ENCODE measurements at regions not wholly inside any gene's neighbourhood (a gene's known extent, or its start where the extent isn't known, plus 50 kb on each side); places are given as distances from the start of the nearest gene placed in this dataset.
A peak's percentile ranks its signal among the peaks of the same experiment; 100 is the strongest.

- TF ChIP-seq CTCF (conservative IDR thresholded peaks at IDR 0.05) = no peak
- no peak overlapping the region for H3K27ac ChIP-seq
These were observed 97.2 kb downstream of the TRIM36 start for GRCh38 chr5:115072266-115073064.

GRCh38 chr5:115070737-115071136, 99.0 kb downstream of the TRIM36 start:
- no peak for TF ChIP-seq CTCF (conservative IDR thresholded peaks at IDR 0.05)
- H3K27ac ChIP-seq = no peak overlapping the region

GRCh38 chr5:115069087-115069968, 100.4 kb downstream of the TRIM36 start:
- TF ChIP-seq CTCF (conservative IDR thresholded peaks at IDR 0.05) = peak; percentile 76
- no peak overlapping the region for H3K27ac ChIP-seq

DNA sequence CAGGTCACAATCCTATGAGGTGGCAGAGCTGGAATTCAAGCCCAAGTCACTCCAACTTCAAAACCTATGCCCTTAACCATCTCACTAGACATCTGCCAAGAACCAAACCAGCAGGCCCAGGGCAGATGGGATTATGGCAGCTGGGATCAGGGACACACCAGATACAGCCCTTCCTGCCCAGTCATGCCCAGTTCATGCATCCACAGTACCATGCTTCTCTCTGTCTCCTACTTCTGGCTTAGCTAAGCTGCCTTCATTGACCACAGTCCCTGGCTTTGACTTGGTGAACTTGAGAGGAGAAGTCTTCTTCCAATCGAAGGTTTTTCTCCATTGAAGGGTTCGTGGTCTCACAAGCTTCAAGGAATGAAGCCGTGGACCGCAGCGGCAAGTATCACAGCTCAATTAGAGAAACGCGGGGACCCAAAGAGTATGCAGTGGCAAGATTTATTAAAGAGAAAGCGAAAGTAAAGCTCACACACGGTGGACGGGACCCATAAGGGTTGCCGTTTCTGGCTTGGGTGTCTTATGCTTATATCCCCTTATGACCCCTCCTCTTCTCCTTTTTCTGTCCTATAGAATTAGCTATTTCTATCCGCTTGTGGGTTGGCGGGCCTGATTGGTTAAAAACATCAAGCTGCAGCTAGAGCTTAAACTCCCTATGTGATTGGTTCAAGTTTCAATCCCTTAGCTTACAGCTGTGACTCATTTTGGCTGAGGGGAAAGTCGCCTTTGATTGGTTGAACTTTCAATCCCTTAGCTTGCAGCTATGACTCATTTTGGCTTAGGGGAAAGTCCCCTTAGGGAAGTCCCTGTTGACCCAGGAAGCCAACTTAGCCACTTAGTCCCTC, 101.2 kb downstream of the TRIM36 start:
- TF ChIP-seq CTCF (conservative IDR thresholded peaks at IDR 0.05) = no peak
- no peak overlapping the region for H3K27ac ChIP-seq

DNA sequence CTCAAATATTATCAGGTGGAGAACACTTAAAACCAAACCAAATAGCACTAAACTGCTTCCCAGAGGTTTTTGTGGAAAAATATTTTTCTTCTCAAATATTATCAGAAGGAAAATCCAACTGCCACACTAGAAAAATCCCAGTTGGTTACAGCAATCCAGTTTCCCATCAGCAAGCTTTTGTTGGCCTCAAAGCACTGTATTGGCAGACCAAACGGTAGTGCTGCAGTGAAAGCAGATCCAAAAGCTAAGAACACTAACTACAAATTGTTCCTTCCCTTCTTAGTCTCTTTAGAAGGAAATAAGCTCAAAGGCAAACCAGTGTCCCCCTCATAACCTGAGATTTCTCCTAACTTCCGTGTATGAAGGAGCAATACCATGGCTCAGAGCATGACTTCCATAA, 105.3 kb downstream of the TRIM36 start:
- H3K27ac ChIP-seq = no peak overlapping the region
- no peak for TF ChIP-seq CTCF (conservative IDR thresholded peaks at IDR 0.05)

DNA sequence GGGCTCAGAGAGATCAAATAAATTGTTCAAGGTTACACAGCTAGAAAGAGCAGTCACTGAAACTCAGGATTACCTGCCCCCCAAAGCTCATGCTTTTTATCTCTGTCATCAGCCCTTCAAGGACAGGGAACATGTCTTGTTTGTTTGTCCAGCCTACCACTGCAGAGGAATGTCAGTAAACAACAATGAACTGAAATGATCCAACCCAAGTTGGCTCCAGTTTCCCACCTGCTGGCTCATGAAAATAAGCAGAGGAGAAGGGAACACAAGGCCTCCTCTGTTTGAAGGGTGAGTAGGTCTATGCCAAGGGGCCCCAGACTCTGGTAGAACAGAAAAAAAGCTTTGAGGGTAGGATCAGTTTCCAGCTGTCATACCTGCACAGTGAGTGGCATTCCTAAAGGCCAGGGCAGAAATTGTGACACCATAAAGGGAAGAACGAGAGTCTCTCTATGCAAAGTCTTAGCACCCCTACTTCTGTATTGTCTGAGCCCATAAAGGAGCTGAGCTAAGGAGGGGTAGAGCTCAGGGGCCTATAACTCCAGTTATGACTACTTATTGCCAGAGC, 115.2 kb downstream of the TRIM36 start:
- H3K27ac ChIP-seq = peak overlapping the region; percentile 38; the same call in 1 of the 2 replicates
- no peak for TF ChIP-seq CTCF (conservative IDR thresholded peaks at IDR 0.05)

All from VCaP (cell line).